Memory B cell (primary cell): ENCODE measurements at regions not wholly inside any gene's neighbourhood (a gene's known extent, or its start where the extent isn't known, plus 50 kb on each side); places are given as distances from the start of the nearest gene placed in this dataset.
"Not testable (repeated sequence)": the region's sequence is repeated elsewhere in the genome, so short reads cannot be mapped to it uniquely, and the experiment has no call there.

Experiments
- ATAC-seq: fragments of 150-1000 bp; cut with Tn5 transposase; 2 replicates; pipeline ENCODE4 v1.10.0; 2021; ENCODE audit warnings: low read depth, mild to moderate bottlenecking, moderate library complexity
- DNase-seq, 2 donors: peaks; one replicate each; pipeline ENCODE4 v3.0.0; 2022; ENCODE audit warnings: low spot score in 2 of 2
- H3K27ac Mint-ChIP-seq: one replicate; pipeline ENCODE4 v1.8.0; 2022; ENCODE audit warnings: mild to moderate bottlenecking, moderate library complexity, mixed read lengths
- H3K27me3 Mint-ChIP-seq: one replicate; pipeline ENCODE4 v1.8.0; 2022; ENCODE audit warnings: mixed read lengths
- H3K36me3 Mint-ChIP-seq: one replicate; pipeline ENCODE4 v1.8.0; 2022; ENCODE audit warnings: mild to moderate bottlenecking, mixed read lengths
- H3K4me1 Mint-ChIP-seq: one replicate; pipeline ENCODE4 v1.8.0; 2022; ENCODE audit warnings: mixed read lengths
- H3K4me3 Mint-ChIP-seq: one replicate; pipeline ENCODE4 v1.8.0; 2022; ENCODE audit warnings: mild to moderate bottlenecking, moderate library complexity, mixed read lengths
- H3K9me3 Mint-ChIP-seq: one replicate; pipeline ENCODE4 v1.8.0; 2022; ENCODE audit warnings: mixed read lengths

DNA sequence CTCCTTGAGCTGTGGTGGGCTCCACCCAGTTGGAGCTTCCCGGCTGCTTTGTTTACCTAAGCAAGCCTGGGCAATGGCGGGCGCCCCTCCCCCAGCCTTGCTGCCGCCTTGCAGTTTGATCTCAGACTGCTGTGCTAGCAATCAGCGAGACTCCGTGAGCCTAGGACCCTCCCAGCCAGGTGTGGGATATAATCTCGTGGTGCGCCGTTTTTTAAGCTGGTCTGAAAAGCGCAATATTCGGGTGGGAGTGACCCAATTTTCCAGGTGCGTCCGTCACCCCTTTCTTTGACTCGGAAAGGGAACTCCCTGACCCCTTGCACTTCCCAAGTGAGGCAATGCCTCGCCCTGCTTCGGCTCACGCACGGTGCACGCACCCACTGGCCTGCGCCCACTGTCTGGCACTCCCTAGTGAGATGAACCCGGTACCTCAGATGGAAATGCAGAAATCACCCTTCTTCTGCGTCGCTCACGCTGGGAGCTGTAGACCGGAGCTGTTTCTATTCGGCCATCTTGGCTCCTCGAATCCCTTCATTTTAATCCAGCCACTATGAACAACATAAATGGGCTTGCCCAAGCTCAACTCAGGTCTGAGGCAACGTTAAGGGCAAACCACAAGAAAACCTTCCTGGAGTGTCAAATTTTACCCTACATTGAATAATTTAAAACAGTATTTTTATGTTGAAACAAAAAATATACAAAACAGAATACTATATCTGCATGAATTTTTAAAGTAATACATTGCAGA lies 112.4 kb upstream of the CCDC150 start:
- not testable (repeated sequence) for ATAC-seq, H3K4me1 Mint-ChIP-seq, H3K4me3 Mint-ChIP-seq, H3K9me3 Mint-ChIP-seq, H3K36me3 Mint-ChIP-seq, H3K27ac Mint-ChIP-seq, DNase-seq, H3K27me3 Mint-ChIP-seq

DNA sequence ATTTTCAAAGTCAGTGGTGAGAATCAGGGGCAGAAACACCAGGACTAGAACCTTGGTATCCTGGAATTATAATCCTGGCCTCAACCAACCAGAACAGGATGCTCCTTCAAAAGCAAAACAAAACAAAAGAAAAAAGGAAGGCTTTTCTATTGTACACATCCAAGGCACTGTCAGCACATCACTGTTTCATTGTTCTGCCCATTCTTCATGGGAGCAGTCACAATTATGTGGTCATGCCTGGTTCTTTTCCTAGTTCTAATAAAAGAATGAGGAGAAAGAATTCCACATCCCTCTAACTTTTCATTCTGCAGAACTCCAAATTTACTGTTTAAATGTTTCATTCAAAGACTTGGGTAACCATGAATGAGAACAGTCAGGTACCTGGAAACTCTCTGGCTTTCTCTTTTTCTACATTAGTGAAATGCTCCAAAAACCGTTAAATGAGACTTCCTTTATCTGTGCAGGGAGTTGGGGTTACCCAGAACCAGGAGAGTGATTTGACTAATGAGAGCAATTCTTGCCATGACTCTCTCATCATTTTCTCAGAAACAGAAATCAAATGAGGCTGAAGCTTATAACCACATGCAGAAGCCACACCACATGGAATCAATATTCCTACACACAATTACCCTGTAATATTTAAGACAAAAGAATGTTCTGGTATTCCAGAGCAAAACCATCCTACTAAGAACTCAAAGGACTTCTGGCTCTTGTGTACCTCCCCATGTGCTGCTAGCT lies 110.9 kb upstream of the CCDC150 start:
- Mint-ChIP-seq H3K36me3 (no peaks in the 10 kb centered on the region), H3K27ac (no peak overlapping the region), H3K4me1 (no peaks in the 10 kb centered on the region), H3K9me3 (no peaks in the 10 kb centered on the region), H3K4me3 (no peak overlapping the region), H3K27me3 (peaks cover 7% of the 10 kb centered on the region)
- DNase-seq, result no peak
- ATAC-seq, result no peak

DNA sequence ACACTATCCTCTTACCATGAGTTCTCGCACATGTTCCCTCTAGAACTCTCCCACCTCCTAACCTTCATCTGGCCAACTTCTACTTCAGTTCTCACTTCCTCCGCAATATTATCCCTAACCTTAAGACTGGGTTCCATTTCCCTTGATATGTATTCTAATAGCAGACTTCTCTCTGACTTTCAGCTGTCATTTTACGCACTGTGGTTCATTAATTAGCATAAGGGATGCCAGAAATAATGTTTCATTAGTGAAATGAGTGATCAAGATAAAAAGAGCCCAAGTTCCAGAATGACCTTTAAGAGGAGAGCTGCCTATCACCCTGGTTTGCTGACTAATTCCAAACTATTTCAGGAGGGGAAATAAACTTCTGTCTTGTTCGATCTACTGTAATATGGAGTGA lies 108.6 kb upstream of the CCDC150 start:
- DNase-seq (no peak), ATAC-seq (no peak)
- peaks cover 7% of the 10 kb centered on the region for H3K27me3 Mint-ChIP-seq
- H3K9me3 Mint-ChIP-seq, result no peaks in the 10 kb centered on the region
- no peaks in the 10 kb centered on the region for H3K4me1 Mint-ChIP-seq
- H3K36me3 Mint-ChIP-seq, result no peaks in the 10 kb centered on the region
- H3K27ac Mint-ChIP-seq, result no peak overlapping the region
- H3K4me3 Mint-ChIP-seq, result no peak overlapping the region

DNA sequence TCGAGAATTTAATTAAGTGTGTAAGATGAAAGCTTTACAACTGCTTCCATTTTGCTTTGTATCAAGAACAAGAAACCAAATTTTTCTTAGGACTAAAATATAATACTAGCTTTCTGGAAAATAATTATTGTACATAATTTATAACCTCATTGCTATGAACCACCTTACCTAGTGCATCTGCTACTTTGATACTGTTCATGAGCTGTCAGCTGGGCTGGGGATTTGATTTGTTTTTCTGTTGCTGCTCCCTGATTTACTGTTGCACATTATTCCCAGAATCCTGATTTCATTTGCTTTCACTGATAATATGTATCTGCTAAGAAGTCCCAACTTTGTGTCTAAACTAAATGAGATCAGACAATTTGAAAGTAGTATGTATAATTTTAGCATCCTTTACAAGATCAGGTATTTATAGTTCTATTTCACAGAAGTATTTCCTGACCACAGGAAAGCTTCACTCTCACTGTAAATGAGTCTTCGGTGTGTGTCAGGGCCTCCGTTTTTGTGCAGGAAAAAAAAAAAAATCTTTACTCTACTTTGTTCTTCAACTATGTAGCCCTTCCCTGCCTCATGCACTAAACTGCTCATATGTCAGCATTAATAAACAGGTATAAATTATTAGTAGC lies 105.6 kb upstream of the CCDC150 start:
- no peaks in the 10 kb centered on the region for H3K36me3 Mint-ChIP-seq
- no peak for ATAC-seq
- H3K27ac Mint-ChIP-seq, result no peak overlapping the region
- H3K27me3 Mint-ChIP-seq, result peaks cover 4% of the 10 kb centered on the region
- no peaks in the 10 kb centered on the region for H3K9me3 Mint-ChIP-seq
- no peak overlapping the region for H3K4me3 Mint-ChIP-seq
- no peak for DNase-seq
- H3K4me1 Mint-ChIP-seq, result no peaks in the 10 kb centered on the region

DNA sequence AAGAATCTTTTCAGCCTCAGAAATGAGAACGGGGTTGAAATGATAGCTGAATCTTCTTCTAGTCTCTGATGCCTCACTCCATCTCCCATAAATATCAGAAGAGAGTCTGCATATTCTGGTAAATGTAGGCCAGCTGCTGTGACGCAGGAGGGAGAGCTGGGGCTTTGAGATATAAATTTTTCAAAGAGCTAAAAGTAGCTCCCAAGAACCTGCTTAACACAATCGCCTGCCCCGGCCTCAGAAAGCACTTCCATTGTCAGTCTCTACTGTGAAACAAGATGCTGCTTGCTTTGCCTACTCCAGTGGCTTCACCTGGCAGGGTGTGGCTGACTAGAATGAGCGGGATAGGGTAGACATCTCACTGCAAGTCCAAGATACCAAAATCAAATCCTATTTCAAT lies 105.0 kb upstream of the CCDC150 start:
- ATAC-seq, result no peak
- Mint-ChIP-seq H3K36me3 (no peaks in the 10 kb centered on the region), H3K27ac (no peak overlapping the region), H3K9me3 (no peaks in the 10 kb centered on the region), H3K27me3 (peaks cover 4% of the 10 kb centered on the region), H3K4me1 (no peaks in the 10 kb centered on the region), H3K4me3 (no peak overlapping the region)
- DNase-seq, result no peak

- H3K36me3 Mint-ChIP-seq, result no peaks in the 10 kb centered on the region
- ATAC-seq, result no peak
- no peak for DNase-seq
- H3K27ac Mint-ChIP-seq, result no peak overlapping the region
- H3K9me3 Mint-ChIP-seq, result no peaks in the 10 kb centered on the region
- peaks cover 4% of the 10 kb centered on the region for H3K27me3 Mint-ChIP-seq
- H3K4me1 Mint-ChIP-seq, result no peaks in the 10 kb centered on the region
- H3K4me3 Mint-ChIP-seq, result no peak overlapping the region
Measured at GRCh38 chr2:196535061-196535460, 104.5 kb upstream of the CCDC150 start.

DNA sequence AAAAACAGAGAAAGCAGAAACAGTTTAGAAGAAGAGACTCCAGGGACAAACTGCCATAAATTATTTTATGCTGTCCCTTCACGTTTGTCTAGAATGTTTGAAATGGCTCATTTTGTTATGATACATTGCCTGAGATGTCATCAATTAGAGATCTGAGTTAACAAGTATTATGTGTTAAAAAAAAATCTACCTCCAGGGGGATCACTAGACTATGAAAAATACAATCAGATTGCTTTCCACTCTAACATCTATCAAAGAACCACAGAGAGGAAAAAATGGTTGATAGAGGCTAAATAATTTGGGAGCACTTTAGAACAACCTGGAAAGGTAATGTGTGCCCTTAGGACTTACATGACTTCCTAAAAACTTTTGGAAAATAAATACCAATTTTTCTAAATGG lies 103.8 kb upstream of the CCDC150 start:
- H3K9me3 Mint-ChIP-seq, result no peaks in the 10 kb centered on the region
- no peak overlapping the region for H3K4me3 Mint-ChIP-seq
- H3K27ac Mint-ChIP-seq, result no peak overlapping the region
- no peaks in the 10 kb centered on the region for H3K36me3 Mint-ChIP-seq
- DNase-seq (no peak), ATAC-seq (no peak)
- H3K27me3 Mint-ChIP-seq, result peaks cover 4% of the 10 kb centered on the region
- no peaks in the 10 kb centered on the region for H3K4me1 Mint-ChIP-seq

DNA sequence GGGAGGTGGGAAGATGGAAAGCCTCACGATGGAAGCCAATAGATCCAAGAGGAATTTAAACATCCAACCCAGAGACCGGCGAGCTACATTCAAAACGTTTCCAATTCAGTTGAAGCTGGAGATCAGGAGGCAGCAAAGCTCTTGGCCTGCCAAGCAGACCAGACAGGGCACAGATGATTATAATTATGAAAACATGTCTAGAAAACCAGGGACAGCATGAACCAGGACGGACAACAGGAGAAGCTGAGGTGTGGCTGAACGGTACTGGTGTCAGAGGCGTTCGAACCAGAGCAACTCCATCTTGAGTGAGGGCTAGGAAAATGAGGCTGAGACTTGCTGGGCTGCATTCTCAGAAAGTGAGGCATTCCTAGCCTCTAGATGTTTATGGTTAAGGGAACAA lies 102.2 kb upstream of the CCDC150 start:
- H3K4me1 Mint-ChIP-seq, result no peaks in the 10 kb centered on the region
- H3K27ac Mint-ChIP-seq, result no peak overlapping the region
- H3K9me3 Mint-ChIP-seq, result no peaks in the 10 kb centered on the region
- H3K4me3 Mint-ChIP-seq, result no peak overlapping the region
- peaks cover 2% of the 10 kb centered on the region for H3K27me3 Mint-ChIP-seq
- no peak for DNase-seq
- H3K36me3 Mint-ChIP-seq, result no peaks in the 10 kb centered on the region
- no peak for ATAC-seq

- no peak for DNase-seq
- H3K9me3 Mint-ChIP-seq, result no peaks in the 10 kb centered on the region
Measured at GRCh38 chr2:196538189-196538588, 101.3 kb upstream of the CCDC150 start.

DNA sequence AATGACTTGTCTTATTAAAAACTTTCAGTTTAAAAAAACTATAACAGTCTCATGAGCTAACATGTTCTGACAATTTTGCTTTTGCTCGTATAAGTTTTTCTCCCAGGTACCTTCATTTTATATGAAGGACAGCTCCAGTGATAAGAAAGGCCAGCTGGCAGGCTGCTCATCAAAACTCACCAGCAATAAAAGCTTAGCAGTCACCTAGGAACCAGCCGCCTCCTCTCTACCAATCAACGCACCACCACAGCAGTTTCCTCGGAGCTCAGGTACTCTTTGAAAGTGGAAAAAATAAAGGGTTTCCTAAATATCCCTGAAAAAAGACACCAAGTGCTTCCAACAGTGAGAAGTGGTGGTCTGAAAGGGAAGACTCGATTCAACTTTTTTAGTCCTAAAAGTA lies 100.9 kb upstream of the CCDC150 start:
- no peak overlapping the region for H3K27ac Mint-ChIP-seq
- H3K9me3 Mint-ChIP-seq, result no peaks in the 10 kb centered on the region
- H3K4me1 Mint-ChIP-seq, result no peaks in the 10 kb centered on the region
- H3K4me3 Mint-ChIP-seq, result no peak overlapping the region
- DNase-seq (no peak), ATAC-seq (no peak)
- H3K36me3 Mint-ChIP-seq, result no peaks in the 10 kb centered on the region
- peaks cover 2% of the 10 kb centered on the region for H3K27me3 Mint-ChIP-seq

More at GRCh38 chr2:196538189-196538588, 101.3 kb upstream of the CCDC150 start:
- Mint-ChIP-seq H3K4me3 (no peak overlapping the region), H3K36me3 (no peaks in the 10 kb centered on the region), H3K27ac (no peak overlapping the region), H3K27me3 (peaks cover 2% of the 10 kb centered on the region), H3K4me1 (no peaks in the 10 kb centered on the region)
- ATAC-seq, result no peak

DNA sequence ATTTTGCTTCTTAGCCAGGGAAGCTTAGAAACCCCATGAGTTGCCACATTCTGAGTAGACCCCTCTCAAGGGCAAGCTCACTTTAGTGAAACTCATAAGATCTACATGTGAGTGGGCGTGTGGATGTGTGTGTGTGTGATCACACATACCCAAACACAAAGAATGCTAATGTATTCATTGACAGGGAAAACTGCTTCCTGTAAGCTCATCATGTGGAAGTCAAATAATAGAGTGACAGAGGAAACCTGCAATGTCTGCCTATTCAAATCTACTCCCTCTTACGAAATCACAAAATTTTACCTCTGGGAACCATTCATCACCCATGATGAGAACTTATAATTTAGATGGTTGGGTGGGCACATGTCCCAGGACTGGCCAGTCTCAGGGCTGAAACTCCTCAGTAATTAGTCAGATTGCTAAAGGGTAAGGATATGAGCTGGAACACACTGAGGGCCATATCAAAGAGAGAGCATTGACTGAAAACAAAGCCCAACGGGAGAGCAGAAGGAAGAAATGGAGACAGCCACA lies 94.5 kb upstream of the CCDC150 start:
- no peak overlapping the region for H3K4me3 Mint-ChIP-seq
- DNase-seq (no peak), ATAC-seq (no peak)
- peaks cover 9% of the 10 kb centered on the region for H3K27me3 Mint-ChIP-seq
- H3K9me3 Mint-ChIP-seq, result peaks cover 2% of the 10 kb centered on the region
- H3K36me3 Mint-ChIP-seq, result no peaks in the 10 kb centered on the region
- no peaks in the 10 kb centered on the region for H3K4me1 Mint-ChIP-seq
- H3K27ac Mint-ChIP-seq, result no peak overlapping the region

DNA sequence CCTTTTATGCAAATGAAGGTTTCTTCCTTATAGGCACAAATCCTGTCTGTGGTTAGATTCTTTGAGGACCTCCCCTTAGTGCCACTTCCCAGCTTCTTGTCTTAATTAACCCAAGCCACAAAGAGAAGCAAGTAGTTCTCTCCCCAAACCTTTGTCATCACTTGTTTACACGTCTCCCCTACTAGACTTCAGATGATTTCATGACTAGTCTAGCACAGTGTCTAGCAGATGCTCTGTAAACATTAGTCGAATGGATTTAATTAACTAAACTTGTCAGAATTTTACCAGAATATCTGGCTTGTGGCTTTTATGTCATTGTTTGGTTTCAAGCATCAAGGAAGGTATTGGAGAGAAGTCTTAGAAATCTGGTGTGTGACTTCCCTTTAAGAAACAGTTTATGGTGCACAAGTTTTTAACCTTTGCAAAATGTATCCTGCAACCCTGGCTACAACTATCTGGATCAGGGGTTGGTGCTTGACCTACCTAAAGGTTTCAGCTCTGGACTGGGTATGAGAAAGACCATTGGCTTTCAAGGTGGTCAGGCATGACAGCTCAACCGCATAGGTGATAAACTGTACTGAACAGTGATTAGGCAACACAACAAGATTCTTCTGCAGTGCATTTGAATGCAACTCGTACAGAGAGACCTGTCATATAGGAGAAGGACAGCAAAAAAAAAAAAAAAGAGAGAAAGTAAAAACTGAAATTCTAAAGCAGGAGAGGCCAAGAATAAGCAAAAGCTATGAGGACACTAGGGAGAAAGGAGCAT lies 93.2 kb upstream of the CCDC150 start:
- Mint-ChIP-seq H3K27me3 (peaks cover 7% of the 10 kb centered on the region), H3K4me3 (no peak overlapping the region), H3K9me3 (peaks cover 2% of the 10 kb centered on the region), H3K36me3 (no peaks in the 10 kb centered on the region), H3K27ac (no peak overlapping the region), H3K4me1 (no peaks in the 10 kb centered on the region)
- no peak for DNase-seq
- no peak for ATAC-seq

GRCh38 chr2:196549052-196549451 lies 90.5 kb upstream of the CCDC150 start:
- no peaks in the 10 kb centered on the region for H3K36me3 Mint-ChIP-seq

GRCh38 chr2:196551014-196551413 lies 88.5 kb upstream of the CCDC150 start:
- DNase-seq (no peak), ATAC-seq (no peak)
- Mint-ChIP-seq H3K36me3 (no peaks in the 10 kb centered on the region), H3K4me1 (no peaks in the 10 kb centered on the region), H3K4me3 (no peak overlapping the region), H3K9me3 (peaks cover 2% of the 10 kb centered on the region), H3K27ac (no peak overlapping the region), H3K27me3 (peaks cover 3% of the 10 kb centered on the region)

More at GRCh38 chr2:196549052-196549451, 90.5 kb upstream of the CCDC150 start:
- no peak overlapping the region for H3K27ac Mint-ChIP-seq
- ATAC-seq (no peak), DNase-seq (no peak)
- no peak overlapping the region for H3K4me3 Mint-ChIP-seq
- H3K27me3 Mint-ChIP-seq, result peaks cover 6% of the 10 kb centered on the region
- H3K4me1 Mint-ChIP-seq, result no peaks in the 10 kb centered on the region
- H3K9me3 Mint-ChIP-seq, result peaks cover 2% of the 10 kb centered on the region
